GM13976 (cell line): ENCODE measurements at regions not wholly inside any gene's neighbourhood (a gene's known extent, or its start where the extent isn't known, plus 50 kb on each side); places are given as distances from the start of the nearest gene placed in this dataset.

ENCODE experiments used
- DNase-seq: peaks from one replicate; pipeline ENCODE4 v3.0.0; 2012; ENCODE audit warnings: low spot score
- CTCF ChIP-seq: IDR thresholded peaks from 2 replicates; pipeline ENCODE4 v1.5.1; 2012; ENCODE audit warnings: borderline replicate concordance, mild to moderate bottlenecking; ENCODE audit not compliant: insufficient read depth; ENCODE audit errors: extremely low read depth, missing control alignments, control extremely low read depth
- in situ Hi-C: fragments of 300-500 bp; cut with MboI; formaldehyde crosslinking; loops from one replicate; pipeline ENCODE4 v1.12.0; 2022; ENCODE audit warnings: low sequenced_read_pairs, mixed read lengths, inconsistent platforms; ENCODE audit not compliant: unreplicated experiment

DNA sequence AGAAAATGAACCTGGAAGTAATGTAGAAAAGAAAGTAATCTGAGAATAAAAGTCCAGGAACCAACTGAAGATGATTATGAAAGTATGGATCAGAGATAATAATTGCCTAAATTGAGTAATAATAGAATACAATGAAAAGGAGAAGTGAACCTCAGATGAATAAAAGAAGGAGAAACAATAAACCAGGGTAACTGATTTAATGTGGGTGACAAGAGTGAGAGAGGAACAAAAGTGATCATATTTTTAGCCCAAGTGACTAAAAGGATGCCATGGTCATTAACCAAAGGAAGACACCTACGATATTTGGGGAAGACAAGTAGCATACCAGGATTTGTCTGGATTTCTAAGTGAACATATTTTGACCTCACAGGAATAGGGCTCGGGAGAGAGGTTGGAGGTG is 600.6 kb downstream of the RNF144A start:
- in situ Hi-C loops = no loop called here
- DNase-seq = no peak

DNA sequence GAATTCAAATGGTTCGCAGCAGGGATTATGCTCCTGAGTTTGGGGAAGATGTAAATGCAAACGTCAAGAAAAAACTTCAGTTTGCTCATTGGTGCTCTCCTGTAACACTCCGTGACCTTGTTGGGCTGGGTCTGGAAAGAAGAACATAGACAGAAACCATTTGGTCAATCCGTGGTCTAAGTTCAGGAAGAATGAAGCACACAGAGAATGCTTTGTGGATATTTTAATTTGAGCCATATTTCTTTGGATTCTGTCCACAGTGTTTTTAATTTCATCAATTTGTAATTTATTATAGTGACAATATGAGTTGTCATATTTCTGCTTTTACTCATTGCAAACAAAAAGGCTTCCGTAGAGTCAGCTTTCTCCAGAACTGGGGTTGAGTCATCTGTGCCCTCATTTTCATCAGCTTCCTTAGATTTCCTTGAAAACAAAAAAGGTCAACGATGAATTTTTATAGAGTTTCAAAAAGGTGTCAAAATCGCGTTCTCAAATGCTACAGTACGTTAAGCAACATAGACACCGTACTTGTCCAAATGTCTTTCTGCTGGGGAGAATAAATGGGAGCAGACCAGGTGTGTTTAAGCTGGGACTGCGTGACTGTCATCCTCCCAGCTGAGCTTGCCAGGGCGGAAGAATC is 606.4 kb downstream of the RNF144A start:
- no peak for DNase-seq
- in situ Hi-C loops = no loop called here
- TF ChIP-seq CTCF = no peak

More for the DNA sequence above, 600.6 kb downstream of the RNF144A start:
- no peak for TF ChIP-seq CTCF

DNA sequence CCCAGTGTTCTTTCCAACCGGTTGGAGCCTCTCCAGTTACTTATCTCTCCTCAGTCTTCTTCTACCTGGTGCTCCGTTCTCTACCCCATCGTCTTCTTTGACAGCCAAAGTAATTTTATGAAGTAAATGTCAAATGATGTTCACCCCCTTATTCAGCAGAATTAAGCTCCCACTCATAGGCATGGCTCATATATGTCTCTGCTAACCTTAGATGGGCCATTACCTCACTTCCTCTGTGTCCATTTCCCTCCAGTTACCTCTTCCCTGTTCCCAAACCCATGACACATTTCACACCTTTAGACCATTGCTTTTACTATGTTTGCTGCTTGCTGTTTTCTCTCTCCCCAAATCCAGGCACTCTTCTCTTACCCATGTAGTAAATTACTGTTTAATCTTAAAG is 607.0 kb downstream of the RNF144A start:
- no peak for DNase-seq
- TF ChIP-seq CTCF = no peak
- in situ Hi-C loops = no loop called here

DNA sequence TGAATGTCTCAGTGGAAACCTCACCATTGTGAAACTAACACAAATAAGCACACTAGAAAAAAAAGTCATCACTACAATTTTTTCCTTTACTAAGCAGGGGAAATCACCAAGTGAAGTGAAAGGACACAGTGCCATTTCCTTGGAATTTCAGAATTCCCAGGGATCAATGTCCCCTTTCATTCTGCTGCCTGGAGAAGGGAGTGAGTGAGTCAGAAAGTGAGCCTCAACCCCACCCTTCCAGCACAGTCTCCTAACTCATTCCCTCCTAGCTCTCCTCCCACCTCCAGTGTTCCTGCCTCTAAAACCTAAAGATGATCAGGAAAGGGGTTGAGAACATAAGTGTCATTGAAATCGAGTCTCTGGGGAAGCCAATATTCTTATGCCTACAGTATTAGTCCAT is 608.5 kb downstream of the RNF144A start:
- no peak for DNase-seq
- in situ Hi-C loops = no loop called here

DNA sequence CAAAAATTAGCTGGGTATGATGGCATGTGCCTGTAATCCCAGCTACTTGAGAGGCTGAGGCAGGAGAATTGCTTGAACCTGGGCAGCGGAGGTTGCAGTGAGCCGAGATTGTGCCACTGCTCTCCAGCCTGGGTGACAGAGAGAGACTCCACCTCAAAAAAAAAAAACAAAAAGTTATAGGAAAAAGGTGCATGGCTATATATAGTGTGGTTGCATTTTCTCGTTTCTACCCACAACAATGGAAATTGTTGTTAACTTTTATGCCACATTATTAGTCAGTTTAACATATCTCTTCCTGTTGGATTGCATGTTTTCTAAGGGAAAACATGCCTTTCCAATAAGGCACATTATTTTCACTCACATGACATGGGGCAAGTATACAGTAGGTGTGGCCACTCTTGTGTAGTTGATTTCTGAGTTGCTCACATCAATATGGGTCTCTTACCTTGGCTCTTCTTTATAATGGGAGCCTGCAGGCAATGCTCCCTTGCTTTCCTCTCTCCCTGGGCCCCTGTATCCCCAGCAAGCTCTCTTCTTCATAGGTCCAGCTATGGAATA is 610.0 kb downstream of the RNF144A start:
- no peak for TF ChIP-seq CTCF
- in situ Hi-C loops = no loop called here

More for the DNA sequence above, 608.5 kb downstream of the RNF144A start:
- no peak for TF ChIP-seq CTCF

GRCh38 chr2:7530001-7530400 is 612.8 kb downstream of the RNF144A start:
- DNase-seq = no peak
- TF ChIP-seq CTCF = no peak
- in situ Hi-C loops = no loop called here

More for the DNA sequence above, 610.0 kb downstream of the RNF144A start:
- no peak for DNase-seq
